HCT116 (cell line): ENCODE measurements at regions not wholly inside any gene's neighbourhood (a gene's known extent, or its start where the extent isn't known, plus 50 kb on each side); places are given as distances from the start of the nearest gene placed in this dataset.

ENCODE experiments used
- ATF3 ChIP-seq: IDR thresholded peaks from 2 replicates; pipeline ENCODE4 v1.6.1; 2012
- CTCF ChIP-seq, 3 experiments: fragments of 200-600 bp in 1 of 3; sonication (generic) in 1 of 3; IDR thresholded peaks in 2 of 3; conservative IDR thresholded peaks in 1 of 3; 2 replicates each; pipeline ENCODE4 v1.5.1; 2012 to 2017; ENCODE audit warnings: low read depth in 2 of 3, low read length in 2 of 3, antibody characterized with exemption in 1 of 3, borderline replicate concordance in 1 of 3, control low read depth in 1 of 3, mild to moderate bottlenecking in 1 of 3, mixed read lengths in 1 of 3, mixed run types in 1 of 3, moderate library complexity in 1 of 3; ENCODE audit not compliant: insufficient read depth in 1 of 3
- EZH2 ChIP-seq: fragments of 200-600 bp; sonication (generic); IDR thresholded peaks from 2 replicates; pipeline ENCODE4 v1.6.1; 2017; ENCODE audit warnings: antibody characterized with exemption, mixed run types
- MAX ChIP-seq: IDR thresholded peaks from 2 replicates; pipeline ENCODE4 v1.6.1; 2012
- POLR2A ChIP-seq: IDR thresholded peaks from 2 replicates; pipeline ENCODE4 v1.7.0; 2011; ENCODE audit warnings: borderline replicate concordance; ENCODE audit not compliant: insufficient read depth, insufficient read length; ENCODE audit errors: extremely low read depth
- SIN3A ChIP-seq: IDR thresholded peaks from 2 replicates; pipeline ENCODE4 v1.6.1; 2012; ENCODE audit warnings: low read depth

- no peak for TF ChIP-seq POLR2A
- no peak for TF ChIP-seq ATF3
- TF ChIP-seq MAX = no peak
- no peak for TF ChIP-seq CTCF (IDR thresholded peaks at IDR 0.05 in 2 of 3, conservative IDR thresholded peaks at IDR 0.05 in 1 of 3; ENCODE audit: borderline replicate concordance in 1 of 3, insufficient read depth in 1 of 3, low read depth in 2 of 3, low read length in 2 of 3)
- no peak for TF ChIP-seq EZH2
- TF ChIP-seq SIN3A = no peak
Measured at GRCh38 chr2:16099326-16099725, 159.0 kb downstream of the MYCN start.
